HCT116 (cell line): ENCODE measurements at regions not wholly inside any gene's neighbourhood (a gene's known extent, or its start where the extent isn't known, plus 50 kb on each side); places are given as distances from the start of the nearest gene placed in this dataset.

Source experiments
- ATF3 ChIP-seq: IDR thresholded peaks from 2 replicates; pipeline ENCODE4 v1.6.1; 2012
- CTCF ChIP-seq, 3 experiments: fragments of 200-600 bp in 1 of 3; sonication (generic) in 1 of 3; IDR thresholded peaks in 2 of 3; conservative IDR thresholded peaks in 1 of 3; 2 replicates each; pipeline ENCODE4 v1.5.1; 2012 to 2017; ENCODE audit warnings: low read depth in 2 of 3, low read length in 2 of 3, antibody characterized with exemption in 1 of 3, borderline replicate concordance in 1 of 3, control low read depth in 1 of 3, mild to moderate bottlenecking in 1 of 3, mixed read lengths in 1 of 3, mixed run types in 1 of 3, moderate library complexity in 1 of 3; ENCODE audit not compliant: insufficient read depth in 1 of 3
- ELF1 ChIP-seq: IDR thresholded peaks from 2 replicates; pipeline ENCODE4 v1.6.1; 2012; ENCODE audit warnings: low read depth, borderline replicate concordance
- EZH2 ChIP-seq: fragments of 200-600 bp; sonication (generic); IDR thresholded peaks from 2 replicates; pipeline ENCODE4 v1.6.1; 2017; ENCODE audit warnings: antibody characterized with exemption, mixed run types
- FOSL1 ChIP-seq: IDR thresholded peaks from 2 replicates; pipeline ENCODE4 v1.6.1; 2012; ENCODE audit warnings: low read depth
- POLR2A ChIP-seq: IDR thresholded peaks from 2 replicates; pipeline ENCODE4 v1.7.0; 2011; ENCODE audit warnings: borderline replicate concordance; ENCODE audit not compliant: insufficient read depth, insufficient read length; ENCODE audit errors: extremely low read depth
- REST ChIP-seq: IDR thresholded peaks from 2 replicates; pipeline ENCODE4 v1.6.1; 2012; ENCODE audit warnings: low read depth

- no peak for TF ChIP-seq CTCF (IDR thresholded peaks at IDR 0.05 in 2 of 3, conservative IDR thresholded peaks at IDR 0.05 in 1 of 3; ENCODE audit: borderline replicate concordance in 1 of 3, insufficient read depth in 1 of 3, low read depth in 2 of 3, low read length in 2 of 3)
- no peak for TF ChIP-seq POLR2A
- TF ChIP-seq ATF3: no peak
- TF ChIP-seq REST: no peak
- TF ChIP-seq FOSL1: no peak
- no peak for TF ChIP-seq ELF1
- TF ChIP-seq EZH2: no peak
Observed at GRCh38 chr18:39235118-39235719, 1669.6 kb upstream of the CELF4 start.
